GM12873 (cell line): ENCODE measurements at regions not wholly inside any gene's neighbourhood (a gene's known extent, or its start where the extent isn't known, plus 50 kb on each side); places are given as distances from the start of the nearest gene placed in this dataset.

ENCODE experiments used
- CTCF ChIP-seq: IDR thresholded peaks from 2 replicates; pipeline ENCODE4 v1.5.1; 2012; ENCODE audit warnings: low read depth, mild to moderate bottlenecking, moderate library complexity, low read length, control low read depth; ENCODE audit not compliant: insufficient read depth; ENCODE audit errors: missing control alignments

GRCh38 chr2:2647141-2647541, 316.1 kb upstream of the MYT1L start:
- TF ChIP-seq CTCF: no peak

DNA sequence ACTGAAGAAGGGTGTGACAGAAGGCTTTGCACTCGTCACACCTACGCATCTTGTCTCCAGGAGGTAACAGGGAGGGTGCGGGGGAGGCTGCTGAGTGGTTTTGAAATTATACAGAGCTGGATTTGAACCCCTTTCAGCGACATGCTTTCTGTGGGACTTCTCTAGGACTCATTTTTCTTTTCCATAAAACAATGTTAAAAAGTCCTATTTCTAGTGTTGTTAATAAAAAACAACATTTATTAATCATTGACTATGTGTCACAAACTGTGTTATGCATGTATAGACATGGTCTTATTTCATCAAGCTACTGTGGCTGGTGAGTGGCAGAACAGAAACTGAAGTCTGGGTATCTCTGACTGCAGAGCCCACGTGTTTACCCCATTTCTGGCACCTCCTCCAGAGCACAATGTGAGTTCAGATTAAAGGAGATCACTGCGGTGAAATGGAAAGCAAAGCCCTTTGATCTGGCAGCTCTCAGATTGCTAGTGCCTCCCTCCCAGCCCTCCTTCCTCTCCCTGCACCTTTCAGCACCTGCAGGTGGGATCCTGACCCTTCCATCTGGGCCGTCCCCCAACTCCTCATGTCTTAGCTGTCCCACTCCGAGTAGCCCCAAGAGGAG, 315.5 kb upstream of the MYT1L start:
- no peak for TF ChIP-seq CTCF

- TF ChIP-seq CTCF: no peak
Observed at GRCh38 chr2:2645162-2645855, 314.2 kb upstream of the MYT1L start.

GRCh38 chr2:2644040-2644439, 313.0 kb upstream of the MYT1L start:
- TF ChIP-seq CTCF: no peak

GRCh38 chr2:2642906-2643890, 312.1 kb upstream of the MYT1L start:
- TF ChIP-seq CTCF: no peak

- no peak for TF ChIP-seq CTCF
Observed at GRCh38 chr2:2641541-2642410, 310.7 kb upstream of the MYT1L start.
